ENCODE measurements at regions not wholly inside any gene's neighbourhood (a gene's known extent, or its start where the extent isn't known, plus 50 kb on each side); places are given as distances from the start of the nearest gene placed in this dataset.

DNA sequence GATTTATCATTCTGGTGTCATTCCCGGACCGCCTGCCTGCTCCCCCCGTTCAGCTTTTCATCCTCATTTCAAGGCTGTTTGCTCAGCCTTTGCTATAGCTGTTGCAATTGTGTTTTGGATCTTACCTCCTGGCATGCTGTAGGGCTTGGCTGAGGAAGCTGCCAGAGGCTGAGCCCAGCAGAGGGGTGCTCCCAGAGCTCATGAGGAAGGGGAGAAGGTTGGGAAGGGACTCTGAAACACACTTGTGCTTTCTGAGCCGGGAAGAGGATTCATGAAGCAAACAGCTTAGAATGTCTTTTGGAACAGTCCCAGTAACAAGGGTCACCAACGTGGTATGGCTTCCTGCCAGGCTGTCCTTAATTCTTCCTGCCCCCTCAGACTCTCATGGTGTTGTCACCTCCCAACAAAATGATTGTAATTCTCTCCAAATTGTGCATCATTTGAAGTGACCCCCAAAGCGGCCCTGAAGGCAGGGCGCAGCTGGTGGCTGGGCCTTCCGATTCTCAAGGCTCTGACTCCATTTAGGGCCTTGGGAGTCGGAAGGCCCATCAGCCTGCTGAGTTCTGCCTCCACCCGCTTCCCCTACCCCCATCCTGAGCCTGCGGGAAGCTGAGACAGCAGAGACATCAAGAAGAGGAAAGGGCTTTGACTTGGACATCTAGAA, 111.9 kb upstream of the ARHGAP5 start:
- Mint-ChIP-seq H3K27me3 (ENCODE audit: low read depth) (no peaks in the 10 kb centered on the region), H3K9me3 (peaks cover 13% of the 10 kb centered on the region), H3K36me3 (ENCODE audit: low read depth) (peaks cover 6% of the 10 kb centered on the region), H3K4me3 (no peak overlapping the region), H3K27ac (ENCODE audit: unreplicated experiment) (no peak overlapping the region), H3K4me1 (peaks cover 54% of the 10 kb centered on the region)
- DNase-seq (ENCODE audit: low read depth, low spot score): no peak
- TF ChIP-seq, protein P1, sequence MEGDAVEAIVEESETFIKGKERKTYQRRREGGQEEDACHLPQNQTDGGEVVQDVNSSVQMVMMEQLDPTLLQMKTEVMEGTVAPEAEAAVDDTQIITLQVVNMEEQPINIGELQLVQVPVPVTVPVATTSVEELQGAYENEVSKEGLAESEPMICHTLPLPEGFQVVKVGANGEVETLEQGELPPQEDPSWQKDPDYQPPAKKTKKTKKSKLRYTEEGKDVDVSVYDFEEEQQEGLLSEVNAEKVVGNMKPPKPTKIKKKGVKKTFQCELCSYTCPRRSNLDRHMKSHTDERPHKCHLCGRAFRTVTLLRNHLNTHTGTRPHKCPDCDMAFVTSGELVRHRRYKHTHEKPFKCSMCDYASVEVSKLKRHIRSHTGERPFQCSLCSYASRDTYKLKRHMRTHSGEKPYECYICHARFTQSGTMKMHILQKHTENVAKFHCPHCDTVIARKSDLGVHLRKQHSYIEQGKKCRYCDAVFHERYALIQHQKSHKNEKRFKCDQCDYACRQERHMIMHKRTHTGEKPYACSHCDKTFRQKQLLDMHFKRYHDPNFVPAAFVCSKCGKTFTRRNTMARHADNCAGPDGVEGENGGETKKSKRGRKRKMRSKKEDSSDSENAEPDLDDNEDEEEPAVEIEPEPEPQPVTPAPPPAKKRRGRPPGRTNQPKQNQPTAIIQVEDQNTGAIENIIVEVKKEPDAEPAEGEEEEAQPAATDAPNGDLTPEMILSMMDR (conservative IDR thresholded peaks at IDR 0.05): no peak

DNA sequence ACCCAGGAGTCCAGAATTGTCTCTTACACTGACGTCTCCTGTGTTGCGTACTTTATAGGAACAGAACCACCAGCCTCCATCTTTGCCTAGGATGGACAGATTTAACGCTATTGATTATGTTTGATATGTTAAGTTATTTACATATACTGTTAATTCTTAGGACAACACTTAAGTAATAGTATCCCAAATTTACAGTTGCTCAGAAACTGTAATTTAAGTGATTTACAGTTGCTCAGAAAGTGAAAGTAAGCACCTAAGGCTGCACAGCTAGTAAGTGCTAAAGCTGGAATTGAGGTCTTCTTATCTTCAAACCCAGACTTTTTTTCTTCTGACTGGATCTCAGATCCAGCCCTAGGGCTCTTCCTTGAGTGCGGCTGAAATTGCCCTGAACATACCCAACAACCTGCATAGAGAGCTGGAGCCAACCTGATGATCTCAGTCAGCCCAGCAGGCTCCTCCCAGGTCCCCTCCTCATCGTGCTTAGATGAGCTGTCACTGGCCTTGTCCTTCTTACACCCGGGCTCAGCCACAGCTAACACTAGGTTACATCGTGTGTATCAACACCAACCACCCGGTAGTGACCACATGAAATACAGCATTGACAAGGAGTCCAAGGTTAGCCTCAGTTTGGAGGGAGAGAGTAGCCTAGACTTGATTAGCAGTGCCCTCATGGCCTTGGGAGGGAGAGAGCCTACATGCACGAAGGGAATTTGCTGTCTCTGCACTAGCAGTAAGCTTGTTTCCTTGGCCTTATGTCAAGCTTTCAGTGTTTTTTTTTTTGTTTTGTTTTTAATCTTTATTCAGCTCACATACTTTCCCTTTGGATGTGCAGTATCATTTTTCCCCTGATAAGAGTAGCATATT, 111.1 kb upstream of the ARHGAP5 start:
- Mint-ChIP-seq H3K27ac (ENCODE audit: unreplicated experiment) (no peak overlapping the region), H3K9me3 (peaks cover 13% of the 10 kb centered on the region), H3K4me3 (no peak overlapping the region), H3K36me3 (ENCODE audit: low read depth) (peaks cover 6% of the 10 kb centered on the region), H3K27me3 (ENCODE audit: low read depth) (no peaks in the 10 kb centered on the region), H3K4me1 (peaks cover 49% of the 10 kb centered on the region)
- no peak for DNase-seq (ENCODE audit: low read depth, low spot score)
- TF ChIP-seq, protein P1 (conservative IDR thresholded peaks at IDR 0.05): no peak

DNA sequence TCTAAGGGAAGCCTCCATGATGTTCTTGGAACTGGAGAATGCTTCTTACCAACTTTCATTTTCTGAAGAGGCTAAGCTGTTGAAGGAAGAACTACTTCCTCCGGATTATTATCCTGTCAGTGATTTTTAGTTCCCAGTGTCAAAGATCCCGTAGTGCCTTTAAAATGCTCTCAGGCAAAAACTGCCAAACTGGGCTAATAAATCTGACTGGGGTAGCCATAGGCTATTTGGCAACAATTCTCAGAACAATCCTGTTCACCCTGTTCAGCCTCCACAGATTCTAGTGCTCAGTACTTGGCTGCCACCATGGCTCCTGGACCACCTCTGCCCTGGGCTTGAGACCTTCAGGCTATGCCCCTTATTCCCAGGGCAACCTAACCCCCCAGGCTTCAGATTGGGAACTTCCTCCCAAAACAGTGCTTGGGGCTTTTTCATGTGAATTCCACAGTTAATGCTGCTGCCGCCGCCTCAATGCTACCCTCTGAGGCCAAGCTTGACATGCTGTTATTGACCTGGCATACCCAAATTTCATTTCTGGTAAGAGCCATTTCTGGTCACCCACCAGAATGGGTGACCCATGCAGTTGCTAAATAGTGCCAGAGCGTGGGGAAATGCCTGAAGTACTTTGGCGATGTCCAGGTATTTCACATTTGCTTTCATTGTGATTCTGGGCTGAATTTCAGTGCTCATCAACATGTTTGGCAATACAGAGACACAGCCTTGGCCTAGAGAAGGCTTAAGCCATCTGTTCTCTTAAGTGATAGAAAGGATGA, 110.0 kb upstream of the ARHGAP5 start:
- Mint-ChIP-seq H3K27me3 (ENCODE audit: low read depth) (no peaks in the 10 kb centered on the region), H3K4me1 (peaks cover 41% of the 10 kb centered on the region), H3K4me3 (no peak overlapping the region), H3K9me3 (peaks cover 14% of the 10 kb centered on the region), H3K36me3 (ENCODE audit: low read depth) (peaks cover 6% of the 10 kb centered on the region), H3K27ac (ENCODE audit: unreplicated experiment) (peak overlapping the region; percentile 47)
- DNase-seq (ENCODE audit: low read depth, low spot score): no peak
- TF ChIP-seq, protein P1 (conservative IDR thresholded peaks at IDR 0.05): no peak

DNA sequence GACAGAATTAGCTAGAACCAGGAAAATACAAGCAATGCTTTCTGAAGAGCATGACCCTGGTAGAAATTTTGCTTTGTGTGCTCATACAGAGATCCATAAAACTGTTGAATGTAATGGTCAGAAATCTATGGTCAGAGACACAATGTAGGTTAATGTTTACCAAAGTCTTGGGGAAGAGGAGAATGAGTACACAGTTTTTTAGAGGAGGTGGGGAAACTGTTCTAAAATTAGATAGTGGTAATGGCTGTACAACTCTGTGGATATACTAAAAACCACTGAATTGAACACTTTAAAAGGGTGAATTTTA, 109.5 kb upstream of the ARHGAP5 start:
- Mint-ChIP-seq H3K4me3 (no peak overlapping the region), H3K9me3 (peaks cover 15% of the 10 kb centered on the region), H3K27me3 (ENCODE audit: low read depth) (no peaks in the 10 kb centered on the region), H3K4me1 (peaks cover 35% of the 10 kb centered on the region), H3K27ac (ENCODE audit: unreplicated experiment) (peak overlapping the region; percentile 47), H3K36me3 (ENCODE audit: low read depth) (peaks cover 6% of the 10 kb centered on the region)
- no peak for DNase-seq (ENCODE audit: low read depth, low spot score)
- TF ChIP-seq, protein P1 (conservative IDR thresholded peaks at IDR 0.05): no peak

DNA sequence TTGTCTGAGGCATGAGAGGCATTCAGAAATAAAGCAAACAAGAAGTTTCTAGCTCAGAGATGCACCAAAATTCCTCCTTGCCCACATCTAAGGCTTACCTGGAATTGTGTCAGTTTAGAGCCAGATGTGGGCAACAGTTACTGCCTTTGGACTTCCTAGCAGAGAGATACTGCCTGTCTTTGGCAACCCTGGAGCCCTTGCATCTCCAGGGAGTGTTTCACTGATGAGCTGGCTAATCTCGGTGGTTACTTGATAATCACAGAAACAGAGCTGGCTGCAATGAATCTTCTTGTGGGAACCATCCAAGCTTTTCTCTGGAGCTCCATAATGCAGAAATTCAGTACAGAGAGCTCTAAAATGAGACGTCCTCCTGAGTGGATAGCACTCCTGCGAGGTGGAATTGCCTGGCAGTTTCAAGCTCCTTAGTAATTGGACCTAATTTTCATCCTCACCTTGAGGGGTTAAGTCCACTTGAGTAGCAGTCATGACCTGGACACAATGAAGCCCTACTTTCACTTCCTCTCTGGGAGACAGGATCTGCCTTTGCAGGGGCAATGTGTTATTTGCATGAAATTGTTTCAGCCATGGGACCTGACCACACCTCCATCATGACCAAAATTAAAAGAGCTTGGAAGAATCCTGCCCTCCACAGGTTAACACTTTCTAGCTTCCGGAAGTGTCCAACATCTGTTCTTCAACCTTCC, 108.8 kb upstream of the ARHGAP5 start:
- H3K27me3 Mint-ChIP-seq (ENCODE audit: low read depth): no peaks in the 10 kb centered on the region
- TF ChIP-seq, protein P1 (conservative IDR thresholded peaks at IDR 0.05): no peak
- DNase-seq (ENCODE audit: low read depth, low spot score): no peak
- H3K27ac Mint-ChIP-seq (ENCODE audit: unreplicated experiment): peak overlapping the region; percentile 76
- H3K36me3 Mint-ChIP-seq (ENCODE audit: low read depth): peaks cover 9% of the 10 kb centered on the region
- no peak overlapping the region for H3K4me3 Mint-ChIP-seq
- peaks cover 29% of the 10 kb centered on the region for H3K4me1 Mint-ChIP-seq
- H3K9me3 Mint-ChIP-seq: peaks cover 18% of the 10 kb centered on the region

Data from neural crest cell (in vitro differentiated cells).